Endothelial cell of umbilical vein (primary cell): ENCODE measurements at regions not wholly inside any gene's neighbourhood (a gene's known extent, or its start where the extent isn't known, plus 50 kb on each side); places are given as distances from the start of the nearest gene placed in this dataset.

Source experiments
- BruUV-seq: library from RNA; stranded (reverse); fragments of 400-500 nt; replicated peaks from 2 replicates; lab custom pipeline; 2021; lab: Mats Ljungman, UMichigan
- CTCF ChIA-PET: fragments of 300-600, 350-600 bp; sonication (Branson Sonifier 250); formaldehyde crosslinking; loops from one replicate; lab custom pipeline; 2021; ENCODE audit warnings: antibody characterized with exemption, inconsistent platforms; lab: Charles Lee
- POLR2A ChIA-PET: fragments of 300-600, 350-600 bp; sonication (Branson Sonifier 250); formaldehyde crosslinking; loops from one replicate; lab custom pipeline; 2021; ENCODE audit warnings: antibody characterized with exemption, inconsistent platforms; lab: Charles Lee
- DNase-seq: peaks from one replicate; pipeline ENCODE4 v3.0.0-alpha.2; 2011; ENCODE audit warnings: low read depth, low spot score
- FAIRE-seq: peaks from 2 replicates; lab custom pipeline; 2011; peaks lifted over from hg19 to GRCh38; lab: Jason Lieb, UNC
- H2AFZ ChIP-seq: 2 replicates; pipeline ENCODE4 v1.6.0; 2012; ENCODE audit warnings: low read depth, low read length, control low read depth, inconsistent platforms
- H3K27ac ChIP-seq: 2 replicates; pipeline ENCODE4 v1.5.1; 2011; ENCODE audit warnings: low read depth, mild to moderate bottlenecking, control low read depth, low read length, moderate library complexity; ENCODE audit not compliant: insufficient read depth
- H3K27me3 ChIP-seq, 2 experiments: 2 replicates each; pipeline versions ENCODE4 v1.6.0 to v1.6.1; 2011; ENCODE audit warnings: low read length in 2 of 2, mixed read lengths in 1 of 2; ENCODE audit not compliant: control insufficient read depth in 2 of 2, insufficient read depth in 2 of 2
- H3K36me3 ChIP-seq, 2 experiments: 2 replicates in 1 of 2; 3 replicates in 1 of 2; pipeline ENCODE4 v1.5.1; 2011; ENCODE audit warnings: low read length in 2 of 2, mild to moderate bottlenecking in 1 of 2, moderate library complexity in 1 of 2; ENCODE audit not compliant: control insufficient read depth in 2 of 2, insufficient read depth in 2 of 2; ENCODE audit errors: extremely low read depth in 1 of 2
- H3K4me1 ChIP-seq: 3 replicates; pipeline ENCODE4 v1.5.1; 2011; ENCODE audit warnings: mild to moderate bottlenecking, low read length; ENCODE audit not compliant: control insufficient read depth, insufficient read depth; ENCODE audit errors: extremely low read depth
- H3K4me2 ChIP-seq: 2 replicates; pipeline ENCODE4 v1.6.1; 2011; ENCODE audit warnings: low read length, control low read depth, mixed read lengths; ENCODE audit not compliant: insufficient read depth
- H3K4me3 ChIP-seq, 3 experiments: fragments of 200-600 bp in 1 of 3; sonication (generic), shearing (Covaris generic) in 1 of 3; replicated peaks in 1 of 3; 2 replicates each; pipeline ENCODE4 v1.5.1; 2011 to 2016; ENCODE audit warnings: control low read depth in 3 of 3, low read length in 3 of 3, mild to moderate bottlenecking in 2 of 3, inconsistent platforms in 1 of 3, low read depth in 1 of 3, moderate library complexity in 1 of 3; ENCODE audit not compliant: insufficient read depth in 1 of 3
- H3K79me2 ChIP-seq: 2 replicates; pipeline ENCODE4 v1.6.0; 2012; ENCODE audit warnings: low read length, inconsistent platforms; ENCODE audit not compliant: control insufficient read depth, insufficient read depth
- H3K9ac ChIP-seq: replicated peaks from 2 replicates; pipeline ENCODE3; 2011; ENCODE audit warnings: low read length, control low read depth; ENCODE audit not compliant: insufficient read depth; ENCODE audit errors: extremely low read depth
- H3K9me1 ChIP-seq: replicated peaks from 3 replicates; pipeline ENCODE4 v1.6.0; 2011; ENCODE audit warnings: mild to moderate bottlenecking, low read length; ENCODE audit not compliant: control insufficient read depth, insufficient read depth; ENCODE audit errors: extremely low read depth
- H3K9me3 ChIP-seq: replicated peaks from 2 replicates; pipeline ENCODE4 v1.5.1; 2012; ENCODE audit warnings: low read length, inconsistent platforms; ENCODE audit not compliant: control insufficient read depth, insufficient read depth
- H4K20me1 ChIP-seq: replicated peaks from 2 replicates; pipeline ENCODE3; 2011; ENCODE audit warnings: mild to moderate bottlenecking, low read length; ENCODE audit not compliant: control insufficient read depth, insufficient read depth; ENCODE audit errors: extremely low read depth
- EZH2 ChIP-seq: IDR thresholded peaks from 2 replicates; pipeline ENCODE4 v1.6.1; 2012; ENCODE audit warnings: borderline replicate concordance, low read depth, mild to moderate bottlenecking, moderate library complexity, low read length, inconsistent platforms; ENCODE audit not compliant: severe bottlenecking
- FOS ChIP-seq: IDR thresholded peaks from 2 replicates; pipeline ENCODE4 v1.6.1; 2011; ENCODE audit warnings: mild to moderate bottlenecking, low read length, moderate library complexity, borderline replicate concordance; ENCODE audit not compliant: insufficient read depth
- GATA2 ChIP-seq: IDR thresholded peaks from 2 replicates; pipeline ENCODE4 v1.7.0; 2011; ENCODE audit warnings: low read depth, mild to moderate bottlenecking, moderate library complexity, mixed read lengths, low read length; ENCODE audit not compliant: insufficient read length, insufficient read depth
- JUN ChIP-seq: IDR thresholded peaks from 2 replicates; pipeline ENCODE4 v1.6.1; 2011; ENCODE audit warnings: borderline replicate concordance, low read depth; ENCODE audit not compliant: insufficient read length, insufficient read depth
- MYC ChIP-seq: IDR thresholded peaks from one replicate; pipeline ENCODE4 v1.6.1; 2011; ENCODE audit warnings: mild to moderate bottlenecking, low read depth, low read length
- POLR2A ChIP-seq: IDR thresholded peaks from 2 replicates; pipeline ENCODE4 v1.6.1; 2012; ENCODE audit warnings: low read depth, mild to moderate bottlenecking, control low read depth, low read length
- POLR2AphosphoS5 ChIP-seq: IDR thresholded peaks from 2 replicates; pipeline ENCODE4 v1.6.1; 2012; ENCODE audit warnings: low read depth, mild to moderate bottlenecking, control low read depth, low read length, moderate library complexity; ENCODE audit not compliant: insufficient read depth
- dilution Hi-C: fragments of 300-500 bp; cut with MboI; formaldehyde crosslinking; loops from one replicate; pipeline ENCODE4 v1.15.0; 2019; ENCODE audit warnings: low sequenced_read_pairs; ENCODE audit not compliant: extremely low pct_ligation_motif_present
- intact Hi-C: fragments of 100-400 bp; cut with micrococcal nuclease; formaldehyde crosslinking; loops from one replicate; pipeline ENCODE4 v1.10.0; 2022
- TF ChIP-seq, protein P1 (sequence below): IDR thresholded peaks from 2 replicates; pipeline ENCODE4 v1.6.1; 2011; ENCODE audit not compliant: insufficient read depth, insufficient read length
- TF ChIP-seq, protein P2 (sequence below), 2 donors: IDR thresholded peaks; 1 replicate in 1 of 2; 2 replicates in 1 of 2; pipeline ENCODE4 v1.5.1; 2011; ENCODE audit warnings: low read length in 2 of 2, mild to moderate bottlenecking in 2 of 2, moderate library complexity in 2 of 2, control low read depth in 1 of 2, inconsistent platforms in 1 of 2, low read depth in 1 of 2; ENCODE audit not compliant: insufficient read depth in 1 of 2; ENCODE audit errors: extremely low read depth in 1 of 2

GRCh38 chr21:16873596-16873995 lies 639.2 kb upstream of the CXADR start:
- intact Hi-C loops = no loop called here
- H3K27ac ChIP-seq = no peak overlapping the region
- H3K79me2 ChIP-seq = no peaks in the 10 kb centered on the region
- TF ChIP-seq JUN (no peak), EZH2 (no peak), FOS (no peak), POLR2A (no peak), POLR2AphosphoS5 (no peak), MYC (no peak), GATA2 (no peak)
- TF ChIP-seq, protein P1, sequence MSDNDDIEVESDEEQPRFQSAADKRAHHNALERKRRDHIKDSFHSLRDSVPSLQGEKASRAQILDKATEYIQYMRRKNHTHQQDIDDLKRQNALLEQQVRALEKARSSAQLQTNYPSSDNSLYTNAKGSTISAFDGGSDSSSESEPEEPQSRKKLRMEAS = no peak
- TF ChIP-seq, protein P2, sequence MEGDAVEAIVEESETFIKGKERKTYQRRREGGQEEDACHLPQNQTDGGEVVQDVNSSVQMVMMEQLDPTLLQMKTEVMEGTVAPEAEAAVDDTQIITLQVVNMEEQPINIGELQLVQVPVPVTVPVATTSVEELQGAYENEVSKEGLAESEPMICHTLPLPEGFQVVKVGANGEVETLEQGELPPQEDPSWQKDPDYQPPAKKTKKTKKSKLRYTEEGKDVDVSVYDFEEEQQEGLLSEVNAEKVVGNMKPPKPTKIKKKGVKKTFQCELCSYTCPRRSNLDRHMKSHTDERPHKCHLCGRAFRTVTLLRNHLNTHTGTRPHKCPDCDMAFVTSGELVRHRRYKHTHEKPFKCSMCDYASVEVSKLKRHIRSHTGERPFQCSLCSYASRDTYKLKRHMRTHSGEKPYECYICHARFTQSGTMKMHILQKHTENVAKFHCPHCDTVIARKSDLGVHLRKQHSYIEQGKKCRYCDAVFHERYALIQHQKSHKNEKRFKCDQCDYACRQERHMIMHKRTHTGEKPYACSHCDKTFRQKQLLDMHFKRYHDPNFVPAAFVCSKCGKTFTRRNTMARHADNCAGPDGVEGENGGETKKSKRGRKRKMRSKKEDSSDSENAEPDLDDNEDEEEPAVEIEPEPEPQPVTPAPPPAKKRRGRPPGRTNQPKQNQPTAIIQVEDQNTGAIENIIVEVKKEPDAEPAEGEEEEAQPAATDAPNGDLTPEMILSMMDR (IDR thresholded peaks at IDR 0.05; ENCODE audit: extremely low read depth in 1 of 2, insufficient read depth in 1 of 2, low read depth in 1 of 2, low read length in 2 of 2) = no peak
- H3K27me3 ChIP-seq = no peaks in the 10 kb centered on the region
- H3K4me3 ChIP-seq = no peak overlapping the region
- H2AFZ ChIP-seq = no peak overlapping the region
- no peak overlapping the region for H3K4me2 ChIP-seq
- ChIA-PET POLR2A (no interaction called here), CTCF (interaction anchor here (1.0 to 1.3 kb wide), 2 partner anchors 10 to 12 kb away, joined by 3 read pairs; no protein-coding TSS in a partner anchor)
- H3K36me3 ChIP-seq = no peaks in the 10 kb centered on the region
- no peak overlapping the region for H3K9ac ChIP-seq
- no peaks in the 10 kb centered on the region for H3K9me3 ChIP-seq
- no peaks in the 10 kb centered on the region for H3K4me1 ChIP-seq
- FAIRE-seq (no peak), DNase-seq (no peak)
- no TSS peak for BruUV-seq
- no peaks in the 10 kb centered on the region for H3K9me1 ChIP-seq
- dilution Hi-C loops = no loop called here
- no peaks in the 10 kb centered on the region for H4K20me1 ChIP-seq
